ENCODE measurements at regions not wholly inside any gene's neighbourhood (a gene's known extent, or its start where the extent isn't known, plus 50 kb on each side); places are given as distances from the start of the nearest gene placed in this dataset.

- DNase-seq, result no peak
Observed at GRCh38 chr2:81213598-81213997, 909.0 kb upstream of the LRRTM1 start.

- DNase-seq, result no peak
Observed at GRCh38 chr2:81206216-81206615, 901.7 kb upstream of the LRRTM1 start.

GRCh38 chr2:81196933-81197628, 892.5 kb upstream of the LRRTM1 start:
- no peak for DNase-seq

- no peak for DNase-seq
Observed at GRCh38 chr2:81196383-81196851, 891.9 kb upstream of the LRRTM1 start.

- no peak for DNase-seq
Observed at GRCh38 chr2:81195774-81196382, 891.3 kb upstream of the LRRTM1 start.

GRCh38 chr2:81195017-81195773, 890.6 kb upstream of the LRRTM1 start:
- no peak for DNase-seq

- DNase-seq, result no peak
Observed at GRCh38 chr2:81194581-81194980, 890.0 kb upstream of the LRRTM1 start.

GRCh38 chr2:81194176-81194575, 889.6 kb upstream of the LRRTM1 start:
- no peak for DNase-seq

GRCh38 chr2:81181845-81182244, 877.3 kb upstream of the LRRTM1 start:
- no peak for DNase-seq

- DNase-seq, result no peak
Observed at GRCh38 chr2:81171447-81171846, 866.9 kb upstream of the LRRTM1 start.

GRCh38 chr2:81163583-81163982, 859.0 kb upstream of the LRRTM1 start:
- DNase-seq, result no peak

GRCh38 chr2:81158505-81158904, 854.0 kb upstream of the LRRTM1 start:
- no peak for DNase-seq

- DNase-seq, result no peak
Observed at GRCh38 chr2:81148323-81148722, 843.8 kb upstream of the LRRTM1 start.

GRCh38 chr2:81136296-81136695, 831.7 kb upstream of the LRRTM1 start:
- no peak for DNase-seq

- DNase-seq, result no peak
Observed at GRCh38 chr2:81097361-81097760, 792.8 kb upstream of the LRRTM1 start.

GRCh38 chr2:81093031-81093430, 788.5 kb upstream of the LRRTM1 start:
- no peak for DNase-seq

GRCh38 chr2:81087646-81088045, 783.1 kb upstream of the LRRTM1 start:
- DNase-seq, result no peak

GRCh38 chr2:81084101-81084500, 779.5 kb upstream of the LRRTM1 start:
- DNase-seq, result no peak

GRCh38 chr2:81078631-81079030, 774.1 kb upstream of the LRRTM1 start:
- no peak for DNase-seq

- no peak for DNase-seq
Observed at GRCh38 chr2:81078102-81078501, 773.5 kb upstream of the LRRTM1 start.

- no peak for DNase-seq
Observed at GRCh38 chr2:81077396-81077795, 772.8 kb upstream of the LRRTM1 start.

- DNase-seq, result no peak
Observed at GRCh38 chr2:81073412-81073811, 768.9 kb upstream of the LRRTM1 start.

- no peak for DNase-seq
Observed at GRCh38 chr2:81068144-81068543, 763.6 kb upstream of the LRRTM1 start.

GRCh38 chr2:81061016-81061415, 756.5 kb upstream of the LRRTM1 start:
- DNase-seq, result no peak

All from fibroblast of skin of right biceps (primary cell).